IMR-90 (cell line): ENCODE measurements at regions not wholly inside any gene's neighbourhood (a gene's known extent, or its start where the extent isn't known, plus 50 kb on each side); places are given as distances from the start of the nearest gene placed in this dataset.

ENCODE experiments used
- ATAC-seq: fragments of 200-7000 bp; cut with Tn5 transposase; 2 replicates; pipeline ENCODE4 v1.9.1; 2020; ENCODE audit warnings: low read depth, mild to moderate bottlenecking, moderate library complexity
- BruUV-seq: library from RNA; stranded (reverse); fragments of 400-500 nt; replicated peaks from 2 replicates; lab custom pipeline; 2021; lab: Mats Ljungman, UMichigan
- CTCF ChIA-PET: fragments of 300-600 bp; formaldehyde crosslinking; extraction: SDS; loops from one replicate; lab custom pipeline; 2021; ENCODE audit warnings: antibody characterized with exemption; lab: Yijun Ruan, JAX
- POLR2A ChIA-PET: fragments of 300-600 bp; sonication (Branson Sonifier 250); formaldehyde crosslinking; loops from one replicate; lab custom pipeline; 2022; ENCODE audit warnings: antibody characterized with exemption; ENCODE audit not compliant: unreplicated experiment; lab: Charles Lee
- DNase-seq: peaks from one replicate; pipeline ENCODE4 v3.0.0; 2013
- H2AFZ ChIP-seq: replicated peaks from 2 replicates; pipeline ENCODE3; 2013; ENCODE audit warnings: low read length, mild to moderate bottlenecking; ENCODE audit not compliant: poor library complexity
- H2AK5ac ChIP-seq: 2 replicates; pipeline ENCODE4 v1.6.1; 2013; ENCODE audit warnings: low read depth, low read length, inconsistent platforms
- H2AK9ac ChIP-seq: replicated peaks from 2 replicates; pipeline ENCODE3; 2013; ENCODE audit warnings: mild to moderate bottlenecking, low read depth, low read length, moderate library complexity; ENCODE audit not compliant: poor library complexity
- H2BK120ac ChIP-seq: 2 replicates; pipeline ENCODE4 v1.6.1; 2013; ENCODE audit warnings: low read depth, low read length, inconsistent platforms
- H2BK15ac ChIP-seq: 3 replicates; pipeline ENCODE4 v1.6.1; 2013; ENCODE audit warnings: low read depth, low read length, inconsistent platforms
- H2BK20ac ChIP-seq: 2 replicates; pipeline ENCODE4 v1.6.1; 2013; ENCODE audit warnings: low read depth, mild to moderate bottlenecking, inconsistent platforms, low read length, moderate library complexity
- H2BK5ac ChIP-seq: 2 replicates; pipeline ENCODE4 v1.6.1; 2013; ENCODE audit warnings: mild to moderate bottlenecking, low read depth, low read length, inconsistent platforms; ENCODE audit not compliant: poor library complexity, severe bottlenecking
- H3K14ac ChIP-seq: replicated peaks from 2 replicates; pipeline ENCODE4 v1.6.1; 2013; ENCODE audit warnings: low read depth, low read length, inconsistent platforms
- H3K18ac ChIP-seq: 2 replicates; pipeline ENCODE4 v1.6.1; 2013; ENCODE audit warnings: low read depth, low read length, control low read depth
- H3K23ac ChIP-seq: 2 replicates; pipeline ENCODE4 v1.6.1; 2013; ENCODE audit warnings: low read depth, low read length, inconsistent platforms
- H3K27ac ChIP-seq: 2 replicates; pipeline ENCODE4 v1.5.1; 2013; ENCODE audit warnings: mild to moderate bottlenecking, control low read depth, low read length; ENCODE audit not compliant: insufficient read depth
- H3K27me3 ChIP-seq: 2 replicates; pipeline ENCODE4 v1.6.1; 2013; ENCODE audit warnings: low read length; ENCODE audit not compliant: control insufficient read depth, insufficient read depth
- H3K36me3 ChIP-seq: 2 replicates; pipeline ENCODE4 v1.6.1; 2013; ENCODE audit warnings: low read length, mixed read lengths; ENCODE audit not compliant: control insufficient read depth, insufficient read depth
- H3K4ac ChIP-seq: 2 replicates; pipeline ENCODE4 v1.6.1; 2013; ENCODE audit warnings: low read depth, low read length, inconsistent platforms
- H3K4me1 ChIP-seq: 2 replicates; pipeline ENCODE4 v1.6.1; 2013; ENCODE audit warnings: low read length, mixed read lengths; ENCODE audit not compliant: control insufficient read depth, insufficient read depth
- H3K4me2 ChIP-seq: 2 replicates; pipeline ENCODE4 v1.6.1; 2013; ENCODE audit warnings: low read depth, mild to moderate bottlenecking, control low read depth, low read length, moderate library complexity
- H3K4me3 ChIP-seq: 2 replicates; pipeline ENCODE4 v1.5.1; 2013; ENCODE audit warnings: low read depth, mild to moderate bottlenecking, control low read depth, low read length, moderate library complexity; ENCODE audit not compliant: insufficient read depth
- H3K56ac ChIP-seq: 2 replicates; pipeline ENCODE4 v1.6.1; 2013; ENCODE audit warnings: low read length, inconsistent platforms; ENCODE audit not compliant: insufficient read depth; ENCODE audit errors: extremely low read depth
- H3K79me1 ChIP-seq, 2 experiments: 2 replicates each; pipeline ENCODE4 v1.6.1; 2013; ENCODE audit warnings: low read length in 2 of 2, inconsistent platforms in 1 of 2, low read depth in 1 of 2
- H3K9ac ChIP-seq: 2 replicates; pipeline ENCODE4 v1.6.1; 2013; ENCODE audit warnings: low read depth, low read length, control low read depth
- H3K9me1 ChIP-seq: 2 replicates; pipeline ENCODE4 v1.6.1; 2013; ENCODE audit warnings: low read length, inconsistent platforms; ENCODE audit not compliant: insufficient read depth
- H3K9me3 ChIP-seq: 2 replicates; pipeline ENCODE4 v1.6.1; 2013; ENCODE audit warnings: low read length; ENCODE audit not compliant: control insufficient read depth, insufficient read depth
- H4K20me1 ChIP-seq: 2 replicates; pipeline ENCODE4 v1.6.1; 2013; ENCODE audit warnings: low read length, inconsistent platforms; ENCODE audit not compliant: insufficient read depth
- H4K5ac ChIP-seq: 2 replicates; pipeline ENCODE4 v1.6.1; 2013; ENCODE audit warnings: mild to moderate bottlenecking, low read depth, low read length, control low read depth
- H4K8ac ChIP-seq, 2 experiments: 2 replicates each; pipeline ENCODE4 v1.6.1; 2013; ENCODE audit warnings: low read depth in 2 of 2, low read length in 2 of 2, control low read depth in 1 of 2, inconsistent platforms in 1 of 2
- H4K91ac ChIP-seq: 2 replicates; pipeline ENCODE4 v1.6.1; 2013; ENCODE audit warnings: low read depth, low read length, inconsistent platforms; ENCODE audit not compliant: insufficient read depth
- CEBPB ChIP-seq: IDR thresholded peaks from 2 replicates; pipeline ENCODE4 v1.6.1; 2012; ENCODE audit warnings: low read depth, low read length, improper control_type of control experiment
- FOS ChIP-seq: fragments of 150-350 bp; IDR thresholded peaks from 2 replicates; pipeline ENCODE4 v1.6.1; 2016; ENCODE audit warnings: low read depth, low read length
- MXI1 ChIP-seq: IDR thresholded peaks from 2 replicates; pipeline ENCODE4 v1.6.1; 2012; ENCODE audit warnings: low read depth, mild to moderate bottlenecking, low read length, moderate library complexity, borderline replicate concordance
- POLR2A ChIP-seq: IDR thresholded peaks from 2 replicates; pipeline ENCODE4 v1.6.1; 2012; ENCODE audit warnings: mild to moderate bottlenecking, low read depth, low read length
- RAD21 ChIP-seq: IDR thresholded peaks from 2 replicates; pipeline ENCODE4 v1.6.1; 2012; ENCODE audit warnings: low read length, improper control_type of control experiment
- RCOR1 ChIP-seq: IDR thresholded peaks from 2 replicates; pipeline ENCODE4 v1.6.1; 2012; ENCODE audit warnings: mild to moderate bottlenecking, low read length, improper control_type of control experiment; ENCODE audit not compliant: insufficient replicate concordance
- RFX5 ChIP-seq: IDR thresholded peaks from 2 replicates; pipeline ENCODE4 v1.8.0; 2012; ENCODE audit warnings: low read depth, mild to moderate bottlenecking, low read length, moderate library complexity
- SMC3 ChIP-seq: fragments of 150-350 bp; IDR thresholded peaks from 2 replicates; pipeline ENCODE4 v1.6.1; 2016; ENCODE audit warnings: low read depth, mild to moderate bottlenecking, antibody characterized with exemption, low read length, moderate library complexity
- USF2 ChIP-seq: fragments of 150-350 bp; IDR thresholded peaks from 2 replicates; pipeline ENCODE4 v1.6.1; 2017; ENCODE audit warnings: mild to moderate bottlenecking, antibody characterized with exemption, low read length, low read depth
- WGBS, 2 experiments: methylation state at CpG; one replicate each; pipeline versions ENCODE4 v1.1.5 to v1.1.7; 2013; ENCODE audit warnings: missing lambda C conversion rate in 2 of 2; ENCODE audit not compliant: insufficient read length in 1 of 2; ENCODE audit errors: extremely low coverage in 2 of 2; 5-methylcytosine and 5-hydroxymethylcytosine counted together
- dilution Hi-C: fragments of 300-500 bp; cut with HindIII; formaldehyde crosslinking; loops from one replicate; pipeline ENCODE4 v1.14.3; 2018; ENCODE audit warnings: low sequenced_read_pairs; ENCODE audit not compliant: unreplicated experiment
- in situ Hi-C: fragments of 300-500 bp; cut with MboI; formaldehyde crosslinking; loops from 3 replicates; pipeline ENCODE4 v1.14.3; 2019; ENCODE audit warnings: low sequenced_read_pairs, inconsistent platforms, mixed read lengths
- intact Hi-C: fragments of 100-400 bp; cut with micrococcal nuclease; formaldehyde crosslinking; loops from 2 replicates; pipeline ENCODE4 v1.10.0; 2022
- TF ChIP-seq, protein P1 (sequence below): conservative IDR thresholded peaks from 2 replicates; pipeline ENCODE4 v1.5.1; 2012; ENCODE audit warnings: mild to moderate bottlenecking, low read depth, low read length, improper control_type of control experiment

DNA sequence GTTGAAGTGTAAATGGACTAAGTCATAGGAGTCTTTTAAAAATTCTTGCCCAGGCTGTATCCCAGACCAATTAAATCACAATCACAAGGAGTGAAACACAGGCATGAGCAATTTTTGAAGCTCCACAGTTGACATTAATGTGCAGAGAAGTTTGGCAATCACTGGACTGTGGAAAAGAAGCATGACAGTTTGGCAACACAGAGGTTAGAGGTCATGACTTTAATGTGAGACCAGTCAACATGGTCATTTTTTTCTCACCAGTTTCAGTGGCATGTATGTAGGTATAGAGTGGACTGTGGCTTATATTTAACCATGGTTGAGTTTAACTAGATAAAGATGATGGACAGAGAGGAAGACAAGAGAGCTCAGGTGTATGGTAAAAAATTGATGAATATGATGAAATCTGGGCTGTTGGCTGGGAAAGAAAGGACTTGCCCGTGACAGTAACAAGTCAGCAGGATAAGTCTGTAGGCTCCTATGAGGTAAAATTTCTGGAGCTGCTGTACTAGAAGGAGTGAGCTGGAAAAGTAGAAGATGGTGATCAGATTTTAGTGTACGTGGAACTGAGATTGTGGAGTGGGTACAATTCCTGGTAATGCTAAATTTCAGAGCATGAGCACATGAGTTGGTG lies 432.2 kb upstream of the GHITM start:
- H2AFZ ChIP-seq, result no peak overlapping the region
- ChIA-PET CTCF (no interaction called here), POLR2A (no interaction called here)
- no peak overlapping the region for H3K9ac ChIP-seq
- H3K18ac ChIP-seq, result no peak overlapping the region
- no peak overlapping the region for H3K14ac ChIP-seq
- H3K9me3 ChIP-seq, result peaks cover 14% of the 10 kb centered on the region
- H2BK20ac ChIP-seq, result no peak overlapping the region
- in situ Hi-C loops (no loop called here), intact Hi-C loops (no loop called here), dilution Hi-C loops (no loop called here)
- no peak overlapping the region for H2AK9ac ChIP-seq
- no peaks in the 10 kb centered on the region for H3K4me1 ChIP-seq
- 0% methylated on average over 2 of the region's 2 CpGs; no CpG with 5 or more reads in 1 of the 2 experiments for WGBS, 2 experiments
- no peak overlapping the region for H3K23ac ChIP-seq
- H4K91ac ChIP-seq, result no peak overlapping the region
- H2BK120ac ChIP-seq, result no peak overlapping the region
- H3K36me3 ChIP-seq, result no peaks in the 10 kb centered on the region
- TF ChIP-seq MXI1, result no peak
- TF ChIP-seq, protein P1, sequence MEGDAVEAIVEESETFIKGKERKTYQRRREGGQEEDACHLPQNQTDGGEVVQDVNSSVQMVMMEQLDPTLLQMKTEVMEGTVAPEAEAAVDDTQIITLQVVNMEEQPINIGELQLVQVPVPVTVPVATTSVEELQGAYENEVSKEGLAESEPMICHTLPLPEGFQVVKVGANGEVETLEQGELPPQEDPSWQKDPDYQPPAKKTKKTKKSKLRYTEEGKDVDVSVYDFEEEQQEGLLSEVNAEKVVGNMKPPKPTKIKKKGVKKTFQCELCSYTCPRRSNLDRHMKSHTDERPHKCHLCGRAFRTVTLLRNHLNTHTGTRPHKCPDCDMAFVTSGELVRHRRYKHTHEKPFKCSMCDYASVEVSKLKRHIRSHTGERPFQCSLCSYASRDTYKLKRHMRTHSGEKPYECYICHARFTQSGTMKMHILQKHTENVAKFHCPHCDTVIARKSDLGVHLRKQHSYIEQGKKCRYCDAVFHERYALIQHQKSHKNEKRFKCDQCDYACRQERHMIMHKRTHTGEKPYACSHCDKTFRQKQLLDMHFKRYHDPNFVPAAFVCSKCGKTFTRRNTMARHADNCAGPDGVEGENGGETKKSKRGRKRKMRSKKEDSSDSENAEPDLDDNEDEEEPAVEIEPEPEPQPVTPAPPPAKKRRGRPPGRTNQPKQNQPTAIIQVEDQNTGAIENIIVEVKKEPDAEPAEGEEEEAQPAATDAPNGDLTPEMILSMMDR, result no peak
- no peak for TF ChIP-seq RAD21
- TF ChIP-seq RCOR1, result no peak
- TF ChIP-seq RFX5, result no peak
- no peak for TF ChIP-seq USF2
- no peak for TF ChIP-seq CEBPB
- no peak for TF ChIP-seq SMC3
- no peak for TF ChIP-seq POLR2A
- no peak for TF ChIP-seq FOS
- no peaks in the 10 kb centered on the region for H3K27me3 ChIP-seq
- H4K20me1 ChIP-seq, result no peaks in the 10 kb centered on the region
- H4K8ac ChIP-seq, result no peak overlapping the region
- no peak overlapping the region for H2BK15ac ChIP-seq
- no peak overlapping the region for H3K27ac ChIP-seq
- no peaks in the 10 kb centered on the region for H3K9me1 ChIP-seq
- no peak for DNase-seq
- H3K4ac ChIP-seq, result no peak overlapping the region
- H4K5ac ChIP-seq, result no peak overlapping the region
- H3K56ac ChIP-seq, result no peak overlapping the region
- ATAC-seq, result no peak
- no TSS peak for BruUV-seq
- no peaks in the 10 kb centered on the region for H3K79me1 ChIP-seq
- no peak overlapping the region for H3K4me2 ChIP-seq
- H2BK5ac ChIP-seq, result no peak overlapping the region
- no peak overlapping the region for H3K4me3 ChIP-seq
- H2AK5ac ChIP-seq, result no peak overlapping the region
